Umbilical cord (tissue), 1 donor: ENCODE measurements at regions not wholly inside any gene's neighbourhood (a gene's known extent, or its start where the extent isn't known, plus 50 kb on each side); places are given as distances from the start of the nearest gene placed in this dataset.

Source experiments
- DNase-seq: peaks from one replicate; pipeline ENCODE4 v3.0.0-alpha.2; 2015; ENCODE audit warnings: low spot score

DNA sequence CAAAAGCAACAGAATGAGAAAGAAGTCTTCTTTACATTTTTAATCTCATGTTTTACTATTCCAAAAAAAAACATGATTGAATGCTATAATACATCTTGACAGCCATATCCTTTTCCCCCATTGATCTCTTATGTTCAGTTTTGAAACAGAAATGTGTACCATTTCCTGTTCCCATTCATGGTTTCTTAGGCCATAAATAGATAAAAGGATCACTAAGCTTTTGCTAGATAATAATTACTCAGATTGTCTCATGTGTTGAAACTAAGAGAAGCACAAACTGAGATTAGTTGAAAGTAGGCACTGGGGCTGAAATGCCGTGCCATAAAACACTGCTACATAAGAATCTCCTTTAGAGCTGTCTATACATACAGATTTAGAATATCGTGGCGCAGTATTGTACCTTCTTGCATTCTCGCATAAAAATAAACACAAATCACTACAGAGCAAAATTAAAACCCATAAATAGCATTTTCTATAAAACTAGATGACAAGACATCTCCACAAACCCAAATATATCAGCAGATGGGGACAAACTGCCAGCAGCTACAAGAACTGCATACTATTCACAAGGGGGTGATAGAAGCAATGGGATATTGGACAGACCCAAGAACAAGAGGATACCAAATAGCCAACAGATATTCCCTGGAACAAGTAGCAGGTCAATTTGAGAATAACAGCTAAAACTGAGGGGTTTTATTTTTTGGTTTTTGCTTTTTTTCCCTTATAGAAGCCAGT, 405.3 kb upstream of the PRMT6 start:
- no peak for DNase-seq

DNA sequence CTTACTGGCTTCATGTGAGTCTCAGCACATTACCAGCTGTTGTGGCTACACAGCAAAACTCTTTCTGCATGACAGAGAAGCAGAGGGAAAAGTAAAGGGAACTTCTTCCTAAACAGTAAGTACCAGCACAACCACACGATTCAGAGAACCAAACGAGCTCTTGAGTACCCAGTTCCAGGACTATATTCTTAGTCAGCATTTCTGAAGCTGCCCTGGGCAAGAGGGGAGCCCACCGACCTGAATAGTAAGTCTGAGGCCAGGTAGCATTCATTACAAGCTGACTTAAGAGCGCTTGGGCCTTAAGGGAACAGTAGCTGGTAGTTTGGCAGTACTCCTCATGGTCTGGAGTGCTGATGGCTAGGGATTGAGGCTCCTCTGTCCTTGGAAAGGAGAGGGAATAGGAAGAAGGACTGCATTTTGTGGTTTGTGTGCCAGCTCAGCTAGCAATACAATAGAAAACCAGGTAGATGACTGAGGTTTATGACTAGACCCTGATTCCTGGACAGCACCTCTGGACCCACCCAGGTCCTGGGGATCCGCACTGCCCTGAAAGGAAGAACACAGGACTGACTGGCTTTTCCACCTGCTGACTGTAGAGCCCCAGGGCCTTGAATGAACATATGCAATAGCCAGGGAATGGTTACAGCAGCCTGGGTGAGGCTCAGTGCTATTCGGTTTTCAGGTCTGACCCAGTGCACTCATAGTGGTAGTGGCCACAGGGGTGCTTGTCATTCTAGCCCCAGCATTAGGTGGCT, 396.8 kb upstream of the PRMT6 start:
- no peak for DNase-seq

DNA sequence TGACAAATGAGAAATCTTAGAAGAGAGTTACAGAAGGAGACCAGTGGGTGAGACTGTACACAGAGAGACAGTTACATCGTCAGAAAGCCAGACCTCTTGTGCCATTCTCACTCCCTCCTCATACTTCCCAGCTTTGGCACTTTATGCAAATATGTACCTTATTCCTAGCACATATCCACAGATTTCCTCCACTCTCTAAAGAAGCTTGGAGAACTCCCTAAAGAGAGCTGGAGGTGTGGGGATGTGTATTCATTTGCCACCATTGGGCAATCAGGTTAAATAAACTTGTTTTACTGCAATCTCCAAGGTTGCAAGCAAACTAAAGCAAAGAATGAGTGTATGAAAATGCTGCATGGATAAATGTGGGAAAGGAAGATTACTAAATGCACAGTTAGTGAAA, 380.9 kb upstream of the PRMT6 start:
- DNase-seq, result no peak

DNA sequence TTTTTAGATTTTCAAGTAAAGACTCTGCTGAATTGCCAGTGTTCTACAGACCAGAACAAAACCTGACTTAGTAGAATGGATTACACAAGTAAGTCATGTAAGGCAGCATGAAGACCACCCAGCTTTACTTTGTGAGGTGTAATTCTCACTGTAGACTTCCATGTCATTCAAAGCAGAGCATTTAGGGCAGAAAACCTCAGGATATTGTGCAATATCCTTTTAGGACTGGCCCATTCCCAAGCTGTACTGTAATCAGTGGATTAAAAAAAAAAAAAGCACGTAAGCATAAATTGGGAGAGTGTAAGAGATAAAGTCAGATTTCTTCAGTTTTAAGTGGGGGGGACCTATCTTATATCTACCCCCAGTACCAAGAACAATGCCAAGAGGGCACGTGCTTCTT, 380.5 kb upstream of the PRMT6 start:
- DNase-seq, result peak; percentile 2

DNA sequence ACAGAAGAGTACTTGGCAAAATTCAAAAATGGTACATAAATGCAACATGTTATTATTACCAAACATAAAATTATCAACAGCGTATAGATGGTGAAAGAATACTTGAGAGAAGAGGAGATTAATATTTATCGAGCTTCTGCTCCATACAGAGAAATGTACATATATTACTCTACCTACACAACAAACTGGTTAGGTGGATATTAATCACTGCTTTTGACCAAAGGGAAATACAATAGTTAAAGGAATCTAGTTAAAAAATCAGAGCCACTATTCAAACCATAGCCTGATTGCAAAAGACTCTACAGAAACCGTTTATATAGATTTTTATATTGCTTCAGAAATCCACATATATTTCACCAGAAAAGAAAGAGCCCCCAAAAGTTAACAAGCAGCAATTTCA, 379.3 kb upstream of the PRMT6 start:
- no peak for DNase-seq

DNA sequence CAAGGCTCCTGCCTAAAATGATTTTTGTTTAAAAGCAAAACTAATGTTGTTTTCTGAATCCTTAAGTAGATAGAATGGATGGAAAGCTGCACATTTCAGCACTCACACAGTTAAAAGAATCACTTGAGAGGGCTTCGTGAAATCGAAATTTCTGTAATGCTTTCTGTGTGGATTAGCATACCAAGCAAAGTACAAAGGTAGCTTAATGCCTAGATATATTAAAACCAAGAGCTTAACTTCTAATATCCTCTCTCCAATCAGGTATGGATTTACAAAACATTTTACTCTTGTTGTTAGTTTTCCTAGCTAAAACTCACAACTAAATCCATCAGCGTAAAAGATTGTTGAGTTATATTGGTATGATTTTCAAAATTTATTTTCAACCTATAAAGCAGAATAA, 378.8 kb upstream of the PRMT6 start:
- no peak for DNase-seq

DNA sequence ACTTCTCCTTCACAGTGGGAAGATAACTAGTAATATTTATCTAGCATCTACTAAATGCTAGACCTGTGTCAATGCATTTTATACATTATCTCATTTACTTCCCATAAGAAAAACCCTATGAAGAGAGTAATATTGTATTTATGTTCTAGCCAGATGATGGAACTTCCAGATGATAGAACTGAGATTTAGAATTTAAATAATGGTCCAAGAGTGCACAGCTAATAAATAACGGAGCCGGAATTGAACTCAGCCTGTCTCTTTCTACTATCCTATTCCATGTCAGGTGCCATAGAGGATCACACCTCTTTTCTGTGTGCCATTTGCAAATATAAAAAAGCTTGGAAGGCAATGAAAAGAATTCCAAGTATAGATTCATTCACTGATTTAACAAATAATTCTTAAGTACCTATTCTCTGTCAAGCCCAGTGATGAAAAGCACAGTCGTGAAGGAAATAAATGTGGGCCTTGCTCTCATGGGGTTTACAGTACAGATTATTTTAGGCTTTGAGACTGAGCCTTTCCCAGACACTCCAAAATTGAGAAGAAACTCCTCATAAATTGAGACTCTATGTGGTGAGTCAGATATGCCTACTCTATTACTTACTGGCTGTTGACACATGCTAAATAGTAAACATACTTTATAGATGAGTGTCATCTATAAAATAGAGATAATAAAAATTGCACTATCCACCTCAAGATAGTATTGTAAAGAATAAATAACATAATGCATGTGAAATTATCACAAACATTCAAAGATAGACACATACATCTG, 378.0 kb upstream of the PRMT6 start:
- DNase-seq, result no peak

DNA sequence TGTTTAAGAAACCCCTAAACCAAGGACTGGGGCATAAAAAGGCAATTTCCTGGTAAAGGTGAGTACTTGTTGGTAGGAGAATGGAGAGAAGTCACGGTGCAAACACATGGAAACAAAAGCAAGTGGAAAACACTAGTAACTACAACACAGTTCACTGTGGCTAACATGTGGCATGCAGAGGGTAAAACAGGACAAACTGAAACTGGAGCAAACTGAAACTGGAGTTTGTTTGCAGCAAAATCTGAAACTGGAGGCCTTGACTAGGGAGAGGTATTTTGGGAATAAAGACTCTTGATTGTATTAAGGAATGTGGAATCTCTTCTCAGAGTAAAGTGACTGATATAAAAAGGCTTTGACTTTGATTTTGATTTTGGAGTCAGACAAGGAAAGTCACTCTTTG, 376.3 kb upstream of the PRMT6 start:
- no peak for DNase-seq

DNA sequence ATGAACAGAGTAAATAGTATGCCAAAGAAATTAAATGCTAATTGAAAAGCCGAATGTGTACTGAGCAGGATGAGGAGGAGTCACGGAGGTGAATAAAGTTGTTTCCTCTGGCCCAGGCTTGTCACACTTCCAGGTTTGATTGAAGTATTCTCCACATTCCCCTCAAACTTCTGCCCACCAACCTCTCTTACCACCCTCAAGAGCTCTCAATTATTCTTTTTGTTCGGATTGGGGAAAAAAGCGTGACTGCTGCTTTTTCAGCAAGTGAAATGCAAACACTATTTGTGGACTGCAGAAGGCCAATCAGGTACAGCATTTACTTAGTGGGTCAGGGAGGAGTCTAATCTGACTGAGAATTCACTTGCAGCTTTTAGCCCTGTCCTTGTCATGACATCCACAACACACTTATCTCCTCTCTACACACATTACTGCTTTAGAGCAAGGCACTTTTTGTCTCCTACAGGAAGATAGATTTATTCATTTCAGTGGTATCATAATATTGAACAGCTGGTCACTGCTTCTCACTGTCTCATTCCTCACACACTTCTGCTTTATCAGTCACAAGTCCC, 375.6 kb upstream of the PRMT6 start:
- no peak for DNase-seq

DNA sequence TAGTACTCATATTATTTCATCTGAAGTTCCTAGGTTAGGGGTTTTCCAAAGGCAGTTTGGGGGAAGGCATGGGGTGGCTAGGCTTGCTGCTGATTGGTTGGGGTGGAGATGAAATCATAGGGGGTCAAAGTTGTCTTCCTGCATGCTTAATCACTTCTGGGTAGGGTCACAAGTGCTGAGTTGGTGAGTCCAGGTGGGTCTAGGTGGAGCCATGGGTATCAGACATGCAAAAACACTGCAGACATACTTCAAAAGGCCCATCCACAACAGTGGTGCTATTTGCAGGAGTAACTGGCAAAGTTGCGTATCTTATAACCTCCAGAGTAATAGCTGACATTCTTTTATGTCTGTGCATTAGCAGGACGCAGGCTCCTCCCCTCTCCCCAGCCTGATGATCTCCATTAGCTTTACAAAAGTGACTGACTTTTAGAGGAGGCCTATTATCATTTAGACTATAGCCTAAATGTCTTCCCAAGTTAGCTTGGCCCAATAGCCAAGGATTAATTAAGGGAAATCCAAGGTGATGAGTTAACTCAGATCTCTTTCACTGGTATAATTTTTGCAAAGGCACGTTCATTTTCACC, 374.4 kb upstream of the PRMT6 start:
- no peak for DNase-seq

DNA sequence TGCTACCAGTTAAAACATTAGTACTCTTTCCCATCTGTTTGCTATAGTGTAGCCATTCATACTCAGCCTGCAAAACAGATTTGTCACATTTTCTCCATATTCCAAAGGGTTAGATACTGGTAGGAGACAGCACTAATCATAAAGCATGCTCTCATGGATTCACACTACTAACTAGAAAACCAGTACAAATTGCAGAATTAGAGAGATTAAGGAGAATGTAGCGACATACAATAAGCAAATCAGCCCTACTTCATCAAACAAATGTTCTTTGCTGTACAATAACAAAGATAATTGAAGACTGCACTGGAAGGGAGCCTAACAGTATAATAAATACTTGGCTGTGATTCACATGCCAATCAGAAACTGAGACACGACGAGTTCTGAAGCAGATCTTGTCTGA, 368.0 kb upstream of the PRMT6 start:
- no peak for DNase-seq

DNA sequence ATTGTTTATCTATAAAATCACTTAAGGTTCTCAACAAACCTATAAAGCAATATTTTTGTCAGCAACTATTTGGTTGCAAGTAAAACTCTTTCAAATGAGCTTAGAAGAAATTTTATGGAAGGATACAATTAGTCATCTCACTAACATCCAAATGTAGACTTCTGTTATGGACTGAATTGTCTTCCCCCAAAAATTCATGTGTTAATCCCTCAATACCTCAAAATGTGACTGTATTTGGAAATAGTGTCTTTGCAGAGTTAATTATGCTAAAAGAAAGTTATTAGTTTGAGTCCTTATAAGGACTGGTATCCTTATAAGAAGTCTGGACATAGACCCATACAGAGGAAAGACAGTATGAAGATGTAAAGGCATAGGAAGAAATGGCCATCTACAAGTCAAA, 357.8 kb upstream of the PRMT6 start:
- DNase-seq, result no peak

DNA sequence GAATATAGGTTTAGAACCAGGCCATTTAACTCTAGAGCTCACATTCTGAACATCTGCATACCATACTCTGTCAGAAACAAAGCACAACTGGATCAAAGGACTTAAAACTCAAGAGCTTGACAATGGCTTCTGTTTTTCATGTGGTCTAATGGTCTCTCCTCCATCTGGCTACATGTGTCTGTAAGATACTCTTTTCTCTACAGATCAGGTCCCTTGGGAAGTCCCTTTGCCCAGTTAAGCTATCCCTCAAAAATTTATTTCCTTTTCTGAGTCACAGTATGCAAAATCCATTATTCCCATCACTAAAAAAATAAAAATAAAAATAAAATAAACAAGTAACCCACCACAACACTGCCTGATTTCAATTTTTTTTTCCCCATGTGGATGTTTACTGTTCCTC, 357.0 kb upstream of the PRMT6 start:
- no peak for DNase-seq

DNA sequence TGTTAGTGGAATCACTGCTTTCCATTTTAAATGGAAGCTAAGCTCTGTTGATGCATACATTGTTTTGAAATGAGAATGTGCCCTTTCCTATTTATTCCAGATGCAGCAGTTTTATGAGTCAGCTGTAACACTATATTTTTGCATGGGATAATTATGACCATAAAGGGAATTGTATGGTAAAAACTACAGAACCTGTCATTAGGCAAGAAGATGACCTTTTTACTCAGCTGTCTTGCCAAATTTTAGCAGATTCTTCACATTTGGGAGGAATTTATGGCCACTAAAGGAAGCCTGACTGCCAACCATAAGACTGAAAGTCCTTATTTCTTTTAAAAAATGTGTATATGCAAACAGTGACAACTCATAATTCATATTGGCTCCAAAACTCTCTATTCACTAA, 356.3 kb upstream of the PRMT6 start:
- DNase-seq, result no peak

DNA sequence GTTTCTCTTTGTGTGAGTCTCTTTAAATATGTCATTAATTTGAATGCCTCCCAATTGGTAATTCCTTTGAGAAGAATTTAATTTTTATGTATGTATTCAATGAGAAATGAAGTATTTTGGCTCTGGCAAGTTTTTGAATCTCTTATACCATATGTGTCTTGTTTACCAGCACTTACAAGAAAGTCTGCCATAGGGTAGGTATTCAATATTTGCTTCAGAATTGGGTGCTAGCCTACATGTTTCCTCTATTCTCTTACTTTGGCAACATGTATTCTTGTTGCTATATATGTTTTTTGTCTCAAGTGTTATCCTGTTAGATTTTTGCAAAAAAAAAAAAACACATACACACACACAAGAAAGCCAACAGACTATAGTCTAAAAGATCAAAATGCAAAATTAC, 350.5 kb upstream of the PRMT6 start:
- DNase-seq, result no peak

DNA sequence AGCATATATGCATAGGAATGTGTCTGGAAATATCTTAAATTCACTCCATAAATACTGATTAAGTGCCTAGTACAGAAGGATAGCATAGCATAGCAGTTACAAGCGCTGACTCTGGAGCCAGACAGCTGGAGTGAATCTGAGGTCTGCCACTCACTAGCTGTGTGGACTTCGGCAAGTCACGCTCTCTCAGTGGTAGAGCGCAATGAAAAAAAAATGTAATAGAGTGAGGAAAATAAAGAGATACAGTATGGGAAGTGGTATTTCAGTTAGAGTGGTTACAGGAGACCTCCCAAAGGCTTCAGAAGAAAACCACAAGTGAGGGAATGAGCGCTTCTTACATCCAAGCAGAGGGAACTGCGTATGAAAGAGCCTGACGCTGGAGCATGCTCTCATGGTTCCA, 338.9 kb upstream of the PRMT6 start:
- DNase-seq, result no peak

DNA sequence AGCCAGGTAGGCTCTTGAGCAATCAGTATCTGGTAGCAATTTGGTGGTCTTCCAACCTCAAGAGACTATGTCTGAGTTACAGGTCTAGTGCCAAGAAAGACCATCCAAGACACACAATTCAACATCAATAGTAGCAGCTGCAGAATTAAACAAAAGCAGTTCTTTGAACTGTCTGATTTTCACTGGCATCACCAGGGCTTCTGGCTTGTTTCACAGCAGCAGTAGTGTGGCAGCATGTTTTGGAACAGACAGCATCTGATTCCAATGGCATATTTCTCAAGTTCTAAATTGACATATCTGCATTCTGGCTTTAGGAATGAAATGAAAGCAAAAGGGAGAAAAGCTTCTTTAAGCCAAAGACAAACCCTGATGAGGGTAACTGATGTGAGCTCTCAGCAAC, 334.7 kb upstream of the PRMT6 start:
- DNase-seq, result no peak

DNA sequence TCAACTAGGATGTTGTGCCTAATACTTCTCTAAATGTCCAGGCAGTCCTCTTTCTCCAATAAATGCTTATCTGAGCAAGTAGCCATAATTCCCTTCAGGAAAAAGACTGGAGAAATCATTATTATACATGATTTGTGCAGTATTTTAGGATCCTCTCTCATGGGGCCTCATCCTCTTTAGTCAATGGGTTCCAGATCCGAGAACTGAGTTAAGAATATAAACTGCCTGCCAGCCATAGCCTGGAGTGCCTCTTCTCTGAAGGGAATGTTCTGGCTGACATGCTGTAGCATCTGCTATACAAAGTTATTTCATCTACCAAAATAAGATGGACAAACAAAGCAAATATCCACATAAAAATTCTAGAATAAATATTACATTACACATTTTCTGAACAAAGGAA, 334.0 kb upstream of the PRMT6 start:
- DNase-seq, result no peak

DNA sequence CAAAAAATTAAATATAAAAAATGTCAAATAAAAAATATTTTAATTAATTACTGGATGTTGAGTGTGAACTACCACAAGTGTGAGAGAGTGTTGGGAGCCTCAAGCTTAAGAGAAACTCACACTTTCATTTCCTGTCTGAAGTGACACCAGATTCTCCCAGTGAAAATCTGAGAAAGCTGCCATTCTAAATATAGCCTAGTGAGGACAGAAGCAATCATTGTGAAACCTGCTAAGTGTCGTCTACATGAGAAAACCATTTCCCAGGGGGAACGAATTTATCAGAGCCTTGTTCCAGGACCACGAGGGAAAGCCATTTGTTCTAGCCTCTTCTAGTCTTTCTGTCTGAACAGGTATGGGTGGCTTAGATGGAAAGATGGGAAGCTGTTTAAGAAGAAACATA, 329.3 kb upstream of the PRMT6 start:
- DNase-seq, result no peak

DNA sequence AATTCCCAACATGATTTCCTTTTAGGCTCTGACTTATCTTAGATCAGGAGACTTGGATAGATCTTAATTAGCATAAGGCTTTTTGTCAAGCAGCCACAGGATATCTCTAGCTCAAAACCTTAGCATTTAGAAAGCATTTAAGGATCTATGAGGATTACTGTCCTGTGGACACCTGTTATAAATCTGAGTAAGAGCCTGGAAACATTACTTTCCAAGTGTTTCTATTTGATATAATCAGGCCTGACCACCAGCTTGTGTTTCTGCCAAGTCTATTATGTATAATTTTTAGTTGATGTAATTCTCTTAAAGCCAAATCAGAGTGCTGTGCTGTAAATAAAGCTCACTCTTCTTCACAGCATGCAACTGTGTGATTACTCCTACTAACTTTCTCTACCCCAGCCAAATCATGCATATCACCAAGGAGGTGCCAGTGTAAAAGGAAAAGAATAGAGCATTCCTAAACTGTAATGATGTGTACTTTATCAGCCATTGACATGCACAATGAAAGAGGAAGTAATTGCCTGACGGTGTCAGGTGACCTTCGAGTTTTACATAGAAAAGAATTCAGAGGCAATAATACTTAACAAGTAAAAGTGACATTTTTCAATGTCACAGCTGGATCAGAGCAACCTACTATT, 309.9 kb upstream of the PRMT6 start:
- no peak for DNase-seq

DNA sequence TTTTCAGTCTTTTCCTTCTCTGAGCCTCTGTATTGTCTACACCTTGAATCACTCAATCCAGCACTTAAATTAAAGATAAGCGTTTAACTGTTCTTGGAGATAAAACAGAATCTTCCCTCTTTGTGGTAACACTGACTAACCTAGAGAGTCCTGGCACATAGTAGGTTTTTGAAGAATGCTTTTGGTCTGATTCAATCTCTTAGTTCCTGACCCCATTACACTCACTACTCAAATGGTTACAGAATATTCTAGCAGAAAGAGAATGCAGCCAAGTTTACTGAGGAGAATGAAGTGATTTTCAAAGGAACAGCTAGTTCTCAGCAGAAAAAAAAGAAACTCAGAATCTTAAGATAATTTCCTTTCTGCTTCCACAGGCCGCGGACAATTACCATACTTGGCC, 309.2 kb upstream of the PRMT6 start:
- DNase-seq, result no peak

DNA sequence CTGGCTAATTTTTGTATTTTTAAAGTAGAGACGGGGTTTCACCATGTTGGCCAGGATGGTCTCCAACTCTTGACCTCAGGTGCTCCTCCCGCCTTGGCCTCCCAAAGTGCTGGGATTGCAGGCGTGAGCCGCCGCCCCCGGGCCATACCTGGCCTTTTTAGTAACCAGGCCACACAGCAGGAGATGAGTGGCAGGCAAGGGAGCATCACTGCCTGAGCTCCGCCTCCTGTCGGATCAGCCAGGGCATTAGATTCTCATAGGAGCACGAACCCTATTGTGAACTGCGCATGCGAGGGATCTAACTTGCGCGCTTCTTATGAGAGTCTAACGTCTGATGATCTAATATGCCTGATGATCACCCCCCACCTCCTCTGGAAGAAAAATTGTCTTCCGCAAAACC, 308.7 kb upstream of the PRMT6 start:
- no peak for DNase-seq
